HG03196 (cell line): ENCODE measurements at regions not wholly inside any gene's neighbourhood (a gene's known extent, or its start where the extent isn't known, plus 50 kb on each side); places are given as distances from the start of the nearest gene placed in this dataset.

ENCODE experiments used
- ATAC-seq: cut with Tn5 transposase; IDR thresholded peaks from one replicate; pipeline ENCODE4 v1.9.1; 2021; ENCODE audit not compliant: unreplicated experiment

GRCh38 chr7:159269745-159270144, 125.1 kb upstream of the VIPR2 start:
- ATAC-seq: no peak

- ATAC-seq: no peak
These were observed 118.8 kb upstream of the VIPR2 start for GRCh38 chr7:159263430-159263829.

- ATAC-seq: no peak
These were observed 109.0 kb upstream of the VIPR2 start for GRCh38 chr7:159253657-159254056.

- ATAC-seq: no peak
These were observed 105.8 kb upstream of the VIPR2 start for GRCh38 chr7:159250471-159250870.

- no peak for ATAC-seq
These were observed 105.0 kb upstream of the VIPR2 start for GRCh38 chr7:159249671-159250070.

GRCh38 chr7:159247910-159248309, 103.2 kb upstream of the VIPR2 start:
- ATAC-seq: no peak

- no peak for ATAC-seq
These were observed 102.2 kb upstream of the VIPR2 start for GRCh38 chr7:159246702-159247480.

GRCh38 chr7:159240962-159241361, 96.3 kb upstream of the VIPR2 start:
- no peak for ATAC-seq

GRCh38 chr7:159239028-159239427, 94.4 kb upstream of the VIPR2 start:
- no peak for ATAC-seq

- ATAC-seq: no peak
These were observed 93.9 kb upstream of the VIPR2 start for GRCh38 chr7:159238541-159238940.

GRCh38 chr7:159237022-159237653, 92.5 kb upstream of the VIPR2 start:
- no peak for ATAC-seq

GRCh38 chr7:159231017-159231416, 86.3 kb upstream of the VIPR2 start:
- ATAC-seq: no peak

- ATAC-seq: no peak
These were observed 85.2 kb upstream of the VIPR2 start for GRCh38 chr7:159229683-159230475.

GRCh38 chr7:159227433-159227832, 82.8 kb upstream of the VIPR2 start:
- ATAC-seq: no peak

GRCh38 chr7:159226011-159226702, 81.5 kb upstream of the VIPR2 start:
- no peak for ATAC-seq

- ATAC-seq: no peak
These were observed 73.9 kb upstream of the VIPR2 start for GRCh38 chr7:159218607-159219006.

GRCh38 chr7:159218170-159218569, 73.5 kb upstream of the VIPR2 start:
- no peak for ATAC-seq

- ATAC-seq: no peak
These were observed 70.4 kb upstream of the VIPR2 start for GRCh38 chr7:159215076-159215475.

GRCh38 chr7:159213253-159213652, 68.6 kb upstream of the VIPR2 start:
- no peak for ATAC-seq

GRCh38 chr7:159212226-159212625, 67.6 kb upstream of the VIPR2 start:
- ATAC-seq: no peak

GRCh38 chr7:159211540-159212182, 67.0 kb upstream of the VIPR2 start:
- ATAC-seq: no peak
